A673 (cell line): ENCODE measurements at regions not wholly inside any gene's neighbourhood (a gene's known extent, or its start where the extent isn't known, plus 50 kb on each side); places are given as distances from the start of the nearest gene placed in this dataset.

ENCODE experiments used
- BruUV-seq: library from RNA; stranded (reverse); fragments of 400-500 nt; replicated peaks from 2 replicates; lab custom pipeline; 2021; lab: Mats Ljungman, UMichigan
- CTCF ChIA-PET: fragments of 300-600 bp; sonication (Branson Sonifier 250); formaldehyde crosslinking; loops from one replicate; lab custom pipeline; 2022; ENCODE audit warnings: antibody characterized with exemption; lab: Charles Lee
- POLR2A ChIA-PET: fragments of 300-600 bp; sonication (Branson Sonifier 250); formaldehyde crosslinking; loops from one replicate; lab custom pipeline; 2022; ENCODE audit warnings: antibody characterized with exemption; ENCODE audit not compliant: low non-redundant PET; lab: Charles Lee
- DNase-seq: peaks from one replicate; pipeline ENCODE4 v3.0.0-alpha.2; 2015; ENCODE audit warnings: low spot score
- H3K27ac ChIP-seq: fragments of 200-600 bp; sonication (generic); 2 replicates; pipeline ENCODE4 v1.5.1; 2016; ENCODE audit warnings: mixed run types, low read depth, mild to moderate bottlenecking, mixed read lengths, antibody characterized with exemption, low read length; ENCODE audit not compliant: poor library complexity, severe bottlenecking
- H3K27me3 ChIP-seq: fragments of 200-600 bp; sonication (generic); replicated peaks from 2 replicates; pipeline ENCODE4 v1.6.1; 2017; ENCODE audit warnings: mixed run types, low read depth, mild to moderate bottlenecking, mixed read lengths, antibody characterized with exemption, low read length; ENCODE audit not compliant: insufficient read depth, poor library complexity
- H3K36me3 ChIP-seq: fragments of 200-600 bp; sonication (generic); 2 replicates; pipeline ENCODE4 v1.6.1; 2016; ENCODE audit warnings: mixed run types, mild to moderate bottlenecking, mixed read lengths, antibody characterized with exemption, low read length; ENCODE audit not compliant: insufficient read depth, poor library complexity, severe bottlenecking
- H3K4me1 ChIP-seq: fragments of 200-600 bp; sonication (generic); 2 replicates; pipeline ENCODE4 v1.6.1; 2017; ENCODE audit warnings: mixed run types, mild to moderate bottlenecking, mixed read lengths, antibody characterized with exemption, low read length; ENCODE audit not compliant: insufficient read depth, poor library complexity, severe bottlenecking
- H3K4me3 ChIP-seq: fragments of 200-600 bp; sonication (generic); 2 replicates; pipeline ENCODE4 v1.5.1; 2016; ENCODE audit warnings: low read depth, mixed run types, mild to moderate bottlenecking, mixed read lengths, low read length; ENCODE audit not compliant: poor library complexity, severe bottlenecking
- H3K9me3 ChIP-seq: fragments of 200-600 bp; sonication (generic); 2 replicates; pipeline ENCODE4 v1.6.1; 2016; ENCODE audit warnings: mixed run types, low read depth, mild to moderate bottlenecking, mixed read lengths, antibody characterized with exemption, low read length; ENCODE audit not compliant: poor library complexity, severe bottlenecking
- EZH2 ChIP-seq: fragments of 200-600 bp; sonication (generic); IDR thresholded peaks from 2 replicates; pipeline ENCODE4 v1.6.1; 2017; ENCODE audit warnings: borderline replicate concordance, low read depth, mild to moderate bottlenecking, mixed read lengths, antibody characterized with exemption, low read length; ENCODE audit not compliant: poor library complexity, severe bottlenecking
- intact Hi-C: fragments of 100-400 bp; cut with micrococcal nuclease; formaldehyde crosslinking; loops from one replicate; pipeline ENCODE4 v1.10.0; 2022; ENCODE audit not compliant: unreplicated experiment
- TF ChIP-seq, protein P1 (sequence below): fragments of 300-800, 200-600 bp; sonication (generic); conservative IDR thresholded peaks from 2 replicates; pipeline ENCODE4 v1.5.1; 2017; ENCODE audit warnings: low read depth, mild to moderate bottlenecking, antibody characterized with exemption, low read length, moderate library complexity, mixed read lengths

DNA sequence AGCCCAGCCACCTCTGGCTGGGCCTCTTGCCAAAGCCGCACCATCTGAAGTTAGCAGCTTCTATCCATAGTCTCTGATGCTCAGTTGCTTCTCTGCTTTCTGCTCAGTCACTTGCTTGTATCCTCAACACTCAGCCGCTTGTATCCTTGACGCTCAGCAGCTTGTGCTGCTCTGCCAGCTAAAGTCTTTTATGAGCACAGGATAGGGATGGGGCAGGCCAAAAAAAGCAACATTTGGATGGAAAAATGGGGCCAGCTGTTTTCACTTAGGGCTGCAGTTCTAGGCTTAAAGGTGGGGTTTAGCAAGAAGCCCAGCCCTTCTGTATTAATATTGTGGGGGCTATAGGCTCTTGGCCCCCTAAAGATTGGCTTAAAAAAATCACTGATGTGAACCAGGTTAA, 739.4 kb downstream of the CDH8 start:
- POLR2A ChIA-PET: no interaction called here
- no peak overlapping the region for H3K4me3 ChIP-seq
- TF ChIP-seq, protein P1, sequence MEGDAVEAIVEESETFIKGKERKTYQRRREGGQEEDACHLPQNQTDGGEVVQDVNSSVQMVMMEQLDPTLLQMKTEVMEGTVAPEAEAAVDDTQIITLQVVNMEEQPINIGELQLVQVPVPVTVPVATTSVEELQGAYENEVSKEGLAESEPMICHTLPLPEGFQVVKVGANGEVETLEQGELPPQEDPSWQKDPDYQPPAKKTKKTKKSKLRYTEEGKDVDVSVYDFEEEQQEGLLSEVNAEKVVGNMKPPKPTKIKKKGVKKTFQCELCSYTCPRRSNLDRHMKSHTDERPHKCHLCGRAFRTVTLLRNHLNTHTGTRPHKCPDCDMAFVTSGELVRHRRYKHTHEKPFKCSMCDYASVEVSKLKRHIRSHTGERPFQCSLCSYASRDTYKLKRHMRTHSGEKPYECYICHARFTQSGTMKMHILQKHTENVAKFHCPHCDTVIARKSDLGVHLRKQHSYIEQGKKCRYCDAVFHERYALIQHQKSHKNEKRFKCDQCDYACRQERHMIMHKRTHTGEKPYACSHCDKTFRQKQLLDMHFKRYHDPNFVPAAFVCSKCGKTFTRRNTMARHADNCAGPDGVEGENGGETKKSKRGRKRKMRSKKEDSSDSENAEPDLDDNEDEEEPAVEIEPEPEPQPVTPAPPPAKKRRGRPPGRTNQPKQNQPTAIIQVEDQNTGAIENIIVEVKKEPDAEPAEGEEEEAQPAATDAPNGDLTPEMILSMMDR: no peak
- no peak for TF ChIP-seq EZH2
- no peak overlapping the region for H3K27ac ChIP-seq
- peaks cover 7% of the 10 kb centered on the region for H3K4me1 ChIP-seq
- H3K27me3 ChIP-seq: no peaks in the 10 kb centered on the region
- H3K36me3 ChIP-seq: no peaks in the 10 kb centered on the region
- H3K9me3 ChIP-seq: no peaks in the 10 kb centered on the region
- CTCF ChIA-PET: no interaction called here
- DNase-seq: no peak
- no TSS peak for BruUV-seq
- intact Hi-C loops: no loop called here

DNA sequence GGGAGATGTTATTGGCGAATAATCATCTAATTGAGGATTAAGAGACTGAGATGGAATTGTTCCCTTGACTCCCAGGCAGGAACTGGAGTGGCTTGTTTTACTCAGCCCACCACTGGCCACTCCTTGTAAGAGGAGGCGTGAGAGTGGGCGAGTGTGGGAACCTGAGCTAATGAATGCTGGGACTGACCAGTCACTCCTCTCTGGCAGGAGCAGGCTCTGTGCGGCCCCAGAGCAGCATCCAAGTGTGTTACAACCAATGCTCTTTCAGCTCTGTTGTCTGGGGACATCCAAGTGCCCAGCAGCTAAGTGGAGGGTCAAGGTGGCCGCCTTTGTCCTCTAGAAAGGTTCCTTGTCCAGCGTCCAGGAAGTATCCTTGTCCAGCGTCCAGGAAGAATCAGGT, 739.9 kb downstream of the CDH8 start:
- POLR2A ChIA-PET: no interaction called here
- no peaks in the 10 kb centered on the region for H3K36me3 ChIP-seq
- H3K4me3 ChIP-seq: no peak overlapping the region
- H3K27me3 ChIP-seq: no peaks in the 10 kb centered on the region
- no TSS peak for BruUV-seq
- H3K27ac ChIP-seq: no peak overlapping the region
- no peaks in the 10 kb centered on the region for H3K9me3 ChIP-seq
- no peak for DNase-seq
- peaks cover 11% of the 10 kb centered on the region for H3K4me1 ChIP-seq
- CTCF ChIA-PET: no interaction called here
- intact Hi-C loops: no loop called here
- no peak for TF ChIP-seq EZH2
- TF ChIP-seq, protein P1: no peak

DNA sequence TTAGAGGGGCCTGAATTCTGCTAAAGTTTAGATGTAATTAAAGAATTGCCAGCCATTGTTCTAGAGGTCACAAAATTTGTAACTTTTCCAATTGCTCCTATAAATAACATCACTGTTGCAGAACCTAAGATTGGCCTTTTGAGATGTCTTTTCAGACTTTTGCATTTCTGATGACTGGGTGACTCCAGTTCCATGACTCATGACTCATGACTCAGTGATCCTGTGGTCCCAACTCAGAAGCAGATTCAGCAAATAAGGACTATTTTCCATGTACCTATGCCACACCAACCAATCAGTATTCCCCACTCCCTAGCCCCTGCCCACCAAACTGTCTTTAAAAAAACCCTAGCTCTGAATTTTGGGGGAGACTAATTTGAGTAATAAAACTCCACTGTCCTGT, 740.9 kb downstream of the CDH8 start:
- no peak overlapping the region for H3K4me3 ChIP-seq
- TF ChIP-seq, protein P1: no peak
- no peak for TF ChIP-seq EZH2
- no peaks in the 10 kb centered on the region for H3K9me3 ChIP-seq
- H3K27me3 ChIP-seq: no peaks in the 10 kb centered on the region
- peaks cover 21% of the 10 kb centered on the region for H3K4me1 ChIP-seq
- ChIA-PET POLR2A (no interaction called here), CTCF (no interaction called here)
- intact Hi-C loops: no loop called here
- H3K36me3 ChIP-seq: no peaks in the 10 kb centered on the region
- DNase-seq: no peak
- BruUV-seq: no TSS peak
- H3K27ac ChIP-seq: no peak overlapping the region
